ENCODE measurements at regions not wholly inside any gene's neighbourhood (a gene's known extent, or its start where the extent isn't known, plus 50 kb on each side); places are given as distances from the start of the nearest gene placed in this dataset.
"Not testable (repeated sequence)": the region's sequence is repeated elsewhere in the genome, so short reads cannot be mapped to it uniquely, and the experiment has no call there.

DNA sequence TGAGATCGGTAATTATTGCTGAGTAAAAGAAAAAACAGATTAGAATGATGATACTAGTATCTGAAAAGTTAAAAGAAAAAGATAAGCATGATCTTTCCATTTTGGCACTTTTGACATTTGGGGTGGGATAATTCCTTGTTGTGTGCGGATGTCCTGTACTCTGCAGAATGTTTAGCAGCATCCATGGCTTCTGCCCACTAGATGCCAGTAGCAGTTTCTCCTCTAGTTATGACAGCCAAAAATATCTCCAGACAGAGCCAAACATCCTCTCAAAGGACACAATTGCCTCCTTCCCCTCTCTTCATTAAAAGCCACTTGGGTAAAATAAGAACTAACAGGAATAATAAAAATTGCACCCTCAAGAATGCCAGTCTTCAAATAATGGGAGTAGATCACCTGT is 468.8 kb upstream of the GRM7 start:
- DNase-seq, result no peak

DNA sequence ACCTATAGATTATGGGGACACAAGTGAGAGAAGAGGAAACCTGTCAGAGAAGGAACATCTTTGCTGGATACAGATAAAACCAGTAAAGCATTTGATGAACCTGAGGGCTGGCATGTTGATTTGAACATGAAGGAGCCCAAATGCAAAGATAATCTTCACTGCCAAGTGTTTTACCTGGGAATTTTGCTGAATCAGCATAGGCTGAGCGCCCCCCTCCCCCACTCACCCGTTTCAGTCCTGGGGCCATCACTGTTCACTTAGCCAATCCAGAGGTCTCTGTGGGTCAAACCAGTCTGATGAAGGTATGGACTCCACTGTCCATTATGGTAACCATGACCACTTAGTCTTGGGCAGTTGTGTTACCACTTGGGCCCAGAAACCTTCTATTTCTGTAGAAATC is 466.0 kb upstream of the GRM7 start:
- DNase-seq, result no peak

DNA sequence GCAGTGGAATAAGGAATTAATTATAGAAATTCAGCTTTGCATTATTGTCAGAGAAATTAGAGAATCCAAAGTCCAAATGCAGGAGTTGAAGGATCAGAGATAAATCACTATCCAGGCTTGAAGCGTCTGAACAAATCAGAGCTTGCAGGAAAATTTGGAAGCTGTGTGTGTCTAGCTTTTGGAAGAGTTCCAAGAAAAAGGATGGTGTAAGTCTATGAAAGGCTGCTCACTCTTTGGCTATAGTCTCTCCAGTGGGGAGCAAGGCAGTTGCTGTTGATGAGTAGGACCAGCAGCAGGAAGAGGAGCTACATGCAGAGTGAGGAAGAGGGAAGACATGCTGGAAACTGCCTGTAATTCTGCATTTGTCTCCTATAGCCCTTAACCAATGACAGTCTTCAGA is 464.3 kb upstream of the GRM7 start:
- no peak for DNase-seq

DNA sequence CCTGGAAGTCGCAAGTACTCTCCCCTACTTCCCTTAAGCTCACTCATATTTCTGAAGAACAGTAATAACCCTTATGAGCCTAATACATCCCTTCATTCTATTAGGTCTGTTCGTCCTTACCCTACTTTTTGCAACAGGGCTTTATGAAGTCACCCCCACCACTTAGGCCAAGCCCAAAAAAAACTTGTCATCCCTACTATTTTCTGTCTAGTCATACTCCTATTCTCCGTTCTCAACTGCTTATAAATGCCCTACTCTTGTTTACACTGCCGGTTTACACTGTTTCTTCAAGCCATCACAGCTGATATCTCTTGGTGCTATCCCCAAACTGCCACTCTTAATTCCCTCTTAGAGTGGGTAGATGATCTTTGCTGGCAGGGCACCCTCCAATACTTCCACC is 458.2 kb upstream of the GRM7 start:
- DNase-seq, result not testable (repeated sequence)

DNA sequence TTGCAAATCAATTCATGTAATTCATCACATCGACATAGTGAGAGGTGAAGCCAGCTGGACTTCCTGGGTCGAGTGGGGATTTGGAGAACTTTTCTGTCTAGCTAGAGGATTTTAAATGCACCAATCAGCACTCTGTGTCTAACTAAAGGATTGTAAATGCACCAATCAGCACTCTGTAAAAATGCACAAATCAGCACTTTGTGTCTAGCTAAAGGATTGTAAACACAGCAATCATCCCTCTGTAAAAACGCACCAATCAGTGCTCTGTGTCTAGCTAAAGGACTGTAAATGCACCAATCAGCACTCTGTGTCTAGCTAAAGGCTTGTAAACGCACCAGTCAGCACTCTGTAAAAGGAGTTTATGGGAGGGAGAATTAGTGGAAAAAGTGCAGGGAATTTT is 454.0 kb upstream of the GRM7 start:
- not testable (repeated sequence) for DNase-seq

DNA sequence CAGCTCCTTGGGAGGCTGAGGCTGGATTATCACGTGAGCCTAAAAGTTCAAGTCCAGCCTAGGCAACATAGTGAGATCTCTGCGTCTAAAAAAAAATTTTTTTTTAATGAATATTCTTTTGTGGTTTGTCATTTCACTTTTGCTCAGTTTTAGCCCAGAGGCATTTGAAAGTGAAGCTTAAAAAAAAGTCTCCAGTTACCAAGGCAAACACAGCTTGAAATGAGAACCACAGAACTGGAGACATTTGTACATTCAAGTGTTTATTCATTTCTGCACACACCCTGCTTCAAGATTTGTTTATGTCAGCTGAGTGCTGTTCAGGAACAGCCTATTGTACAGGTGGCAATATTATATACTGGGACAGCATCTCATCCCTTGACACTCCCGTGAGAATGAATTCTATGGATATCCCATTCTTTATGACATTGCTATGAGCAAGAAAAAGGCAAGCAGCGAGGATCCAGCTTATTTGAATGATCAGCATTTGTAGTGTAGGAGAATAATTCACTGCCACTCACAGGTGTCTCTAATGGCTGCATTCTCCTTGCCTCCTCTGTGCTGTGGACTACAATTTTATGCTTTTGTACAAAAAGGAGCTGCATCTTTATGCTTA is 444.8 kb upstream of the GRM7 start:
- DNase-seq, result no peak

DNA sequence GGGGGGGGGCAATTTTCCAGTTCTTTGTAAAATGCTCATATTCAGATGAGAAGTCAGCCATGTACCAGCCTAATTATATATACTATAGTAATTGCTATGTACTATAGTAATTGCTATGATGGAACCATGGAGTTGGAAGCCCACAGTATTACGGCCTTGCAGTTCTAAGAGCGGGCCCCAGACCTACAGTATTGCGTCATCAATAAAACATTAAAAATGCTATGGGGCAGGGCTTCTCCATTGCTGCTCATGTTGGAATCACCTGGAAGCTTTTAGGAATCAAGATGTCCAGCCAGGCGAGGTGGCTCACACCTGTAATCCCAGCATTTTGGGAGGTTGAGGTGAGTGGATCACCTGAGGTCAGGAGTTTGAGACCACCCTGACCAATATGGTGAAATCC is 443.7 kb upstream of the GRM7 start:
- DNase-seq, result no peak

DNA sequence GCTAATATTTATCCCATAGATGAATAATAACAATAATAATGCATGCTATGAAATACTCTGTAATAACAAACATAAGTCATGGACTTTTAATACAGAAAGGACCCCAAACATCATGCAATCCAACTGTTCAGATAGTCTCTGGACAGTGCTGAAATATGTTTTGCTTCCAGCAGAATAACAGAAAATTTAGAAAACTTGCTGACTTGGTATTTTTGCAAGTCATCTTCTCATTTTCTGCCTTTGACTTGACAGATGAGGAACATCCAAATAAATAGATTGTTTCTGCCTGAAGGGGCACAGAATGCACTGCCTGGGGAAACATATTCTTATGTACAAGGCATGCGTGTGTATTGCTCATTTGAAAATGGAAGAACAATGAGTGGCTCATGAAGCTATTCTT is 442.4 kb upstream of the GRM7 start:
- DNase-seq, result no peak

DNA sequence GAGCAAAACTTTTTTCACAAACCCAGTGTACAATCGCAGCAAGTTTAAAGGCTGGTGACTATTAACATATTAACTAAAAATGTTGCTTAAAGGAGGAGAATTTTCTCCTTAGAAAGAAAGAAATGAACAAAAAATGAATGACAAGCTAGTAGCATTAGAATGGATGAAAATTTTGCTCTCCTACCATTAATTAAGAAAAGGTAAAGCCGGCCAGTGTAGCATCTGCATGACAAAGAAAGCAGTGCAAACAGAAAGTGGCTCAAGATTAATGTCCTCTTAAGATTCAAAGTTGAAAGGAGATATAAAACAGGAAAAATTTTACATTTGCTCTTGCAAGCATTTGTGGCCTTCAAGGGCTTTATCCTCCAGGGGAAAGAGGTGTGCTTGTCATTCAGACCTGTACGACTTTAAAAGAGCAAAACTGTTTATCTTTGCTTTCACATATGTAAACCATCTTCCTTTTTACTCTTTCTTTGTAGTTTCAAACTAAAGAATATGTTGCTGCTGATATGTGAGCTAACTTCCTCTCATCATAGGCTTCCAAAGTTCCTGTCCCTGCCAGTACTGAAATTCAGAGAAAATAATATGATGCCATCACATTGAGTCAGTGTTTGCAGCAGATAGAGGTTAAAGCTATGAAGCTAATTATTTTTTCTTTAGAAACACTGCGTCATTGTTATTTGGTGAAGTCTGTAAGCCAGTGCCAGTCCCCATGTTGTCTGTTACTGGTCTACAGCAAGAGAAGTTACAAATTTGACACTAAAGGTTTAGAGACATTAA is 439.1 kb upstream of the GRM7 start:
- DNase-seq, result no peak

DNA sequence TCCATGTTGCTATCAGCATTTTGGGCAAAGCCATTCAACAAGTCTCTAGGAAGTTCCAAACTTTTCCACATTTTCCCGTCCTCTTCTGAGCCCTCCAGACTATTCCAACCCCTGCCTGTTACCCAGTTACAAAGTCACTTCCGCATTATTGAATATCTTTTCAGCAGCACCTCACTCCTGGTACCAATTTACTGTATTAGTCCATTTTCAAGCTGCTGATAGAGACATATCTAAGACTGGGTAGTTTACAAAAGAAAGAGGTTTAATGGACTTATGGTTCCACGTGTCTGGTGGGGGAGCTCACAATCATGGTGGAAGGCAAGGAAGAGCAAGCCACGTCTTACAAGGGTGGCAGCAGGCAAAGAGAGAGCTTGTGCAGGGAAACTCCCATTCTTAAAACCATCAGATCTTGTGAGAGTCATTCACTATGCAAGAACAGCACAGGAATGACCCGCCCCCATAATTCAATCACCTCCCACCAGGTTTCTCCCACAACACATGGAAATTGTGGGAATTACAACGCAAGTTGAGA is 435.6 kb upstream of the GRM7 start:
- no peak for DNase-seq

DNA sequence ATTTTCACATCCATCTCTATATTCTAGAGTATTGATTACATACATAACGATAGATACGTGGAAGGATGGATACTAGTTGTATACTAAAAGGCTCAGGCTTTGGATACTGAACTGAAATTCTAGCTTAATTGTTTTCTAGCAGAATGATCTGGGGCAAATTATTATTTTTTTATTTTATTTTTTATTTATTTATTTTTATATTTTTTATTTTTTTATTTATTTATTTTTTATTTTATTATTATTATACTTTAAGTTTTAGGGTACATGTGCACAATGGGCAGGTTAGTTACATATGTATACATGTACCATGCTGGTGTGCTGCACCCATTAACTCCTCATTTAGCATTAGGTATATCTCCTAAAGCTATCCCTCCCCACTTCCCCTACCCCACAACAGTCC is 432.6 kb upstream of the GRM7 start:
- DNase-seq, result not testable (repeated sequence)

DNA sequence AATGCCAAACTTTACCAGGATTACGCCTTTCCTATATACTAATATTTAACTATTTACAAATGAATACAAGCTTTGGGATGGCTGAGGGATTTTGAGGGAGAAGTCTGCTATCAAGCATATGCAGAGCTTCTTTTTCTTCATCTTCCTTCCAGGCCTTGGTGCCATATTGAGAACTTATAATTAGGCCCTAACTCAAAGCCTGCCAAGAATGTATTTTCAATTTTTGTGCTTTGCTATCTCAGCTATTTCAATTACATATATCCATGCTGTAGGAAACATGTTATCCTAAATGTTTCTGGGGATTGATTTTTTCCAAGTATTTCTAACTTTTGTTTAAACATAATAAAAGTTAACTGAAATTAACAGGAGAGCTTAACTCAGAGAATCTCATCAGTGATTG is 425.0 kb upstream of the GRM7 start:
- DNase-seq, result no peak

DNA sequence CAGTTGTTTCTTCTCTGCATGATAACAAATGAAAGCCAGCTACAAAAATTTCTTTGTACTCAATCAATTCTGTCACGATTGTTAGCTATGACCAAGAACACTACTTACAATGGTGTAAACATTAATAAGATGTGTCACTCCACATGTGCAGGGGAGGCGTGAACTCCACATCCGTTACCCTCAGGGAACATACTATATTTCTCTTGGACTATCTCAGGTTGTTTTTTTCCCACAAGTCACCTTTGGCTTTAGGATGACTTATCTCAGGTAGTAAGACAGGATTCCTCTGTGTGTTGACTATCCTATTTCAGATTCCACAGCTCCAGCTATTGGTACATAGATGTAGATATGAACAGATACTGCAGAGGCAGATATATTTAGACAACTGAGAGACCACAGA is 423.3 kb upstream of the GRM7 start:
- DNase-seq, result no peak

DNA sequence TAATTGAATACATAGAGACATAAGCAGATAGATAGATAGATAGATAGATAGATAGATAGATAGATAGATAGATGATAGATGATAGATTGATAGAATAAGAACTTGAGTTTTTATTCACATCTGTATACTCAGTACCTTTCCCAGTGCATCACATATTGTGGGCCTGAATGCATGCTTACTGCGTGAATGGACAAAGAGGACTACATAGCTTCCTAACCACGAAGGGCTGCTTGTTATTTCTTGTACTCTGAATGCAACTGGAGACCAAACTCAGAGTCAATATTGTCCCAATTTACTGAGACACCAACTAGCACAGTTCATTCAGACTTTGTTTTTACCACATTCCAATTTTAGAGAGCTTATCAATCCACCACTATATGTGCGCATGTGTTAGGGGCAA is 422.9 kb upstream of the GRM7 start:
- no peak for DNase-seq

DNA sequence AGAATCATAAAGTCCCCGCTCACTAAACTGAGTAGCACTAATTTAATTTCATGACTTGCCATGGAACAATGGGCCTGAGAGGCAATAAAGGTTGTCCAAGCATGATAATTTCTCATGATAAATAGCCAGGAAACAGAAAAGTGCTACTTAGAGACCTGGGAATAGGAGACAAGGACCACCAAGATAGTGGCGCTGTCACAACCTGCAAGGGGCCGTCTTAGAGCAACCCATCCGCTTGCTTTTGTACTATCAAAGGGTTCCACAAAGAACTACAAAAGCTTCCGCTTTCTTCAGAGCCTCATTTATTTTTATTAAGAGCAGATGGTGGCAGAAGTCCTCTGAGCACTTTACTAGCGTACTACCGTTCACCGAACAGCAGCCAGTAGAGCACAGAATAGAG is 421.7 kb upstream of the GRM7 start:
- no peak for DNase-seq

DNA sequence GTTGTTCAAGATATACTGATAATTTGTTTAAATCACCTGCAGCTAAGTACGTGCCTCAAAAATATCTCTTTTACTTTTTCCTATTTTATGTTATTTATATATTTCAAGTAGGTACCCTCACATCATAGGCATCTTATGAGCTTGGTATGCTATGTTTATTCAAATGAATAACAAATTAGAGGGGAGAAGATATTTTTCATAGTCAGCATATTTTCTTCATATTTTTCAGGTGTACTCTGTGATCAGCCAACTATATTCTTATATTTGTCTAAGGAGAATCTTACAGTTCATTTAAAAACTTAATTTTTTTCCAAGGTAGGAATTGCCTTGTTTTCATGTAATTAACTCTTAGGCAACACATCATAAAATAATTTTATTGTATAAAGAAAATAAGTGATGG is 421.1 kb upstream of the GRM7 start:
- no peak for DNase-seq

DNA sequence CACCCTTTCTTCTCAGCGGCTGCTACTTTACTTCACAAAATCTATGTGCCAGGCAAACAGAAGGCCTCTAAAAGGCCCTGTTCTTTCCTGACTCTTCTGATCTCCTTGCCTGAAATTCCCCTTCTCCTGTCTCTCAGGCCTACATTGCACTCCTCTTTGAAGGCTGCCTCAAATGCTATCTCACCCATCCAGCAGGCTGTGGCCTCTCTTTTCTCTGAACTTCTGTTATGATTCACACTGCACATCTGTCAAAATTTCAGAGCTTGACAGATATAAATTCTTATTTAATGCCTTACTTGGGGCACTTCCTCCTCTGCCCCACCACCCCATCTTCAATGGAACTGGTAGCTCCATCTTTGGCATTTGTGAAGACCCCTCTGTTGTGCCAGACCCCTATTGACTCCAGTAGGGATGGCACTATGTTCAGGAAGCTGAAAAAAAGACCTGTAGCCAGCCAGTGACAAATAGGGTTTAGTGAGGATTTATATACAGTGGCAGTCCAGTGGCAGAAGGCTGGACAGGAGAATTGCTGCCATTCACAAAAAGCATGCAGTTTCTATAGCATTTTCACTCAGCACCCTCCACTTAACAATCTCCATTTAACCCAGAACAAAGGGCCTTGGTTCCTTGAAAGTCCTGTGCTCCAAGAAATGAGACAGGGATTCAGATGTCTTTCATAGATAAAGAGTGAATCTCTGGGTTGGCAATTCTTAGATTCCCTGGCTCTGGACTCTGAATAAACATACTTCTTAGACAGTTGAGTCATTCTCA is 415.8 kb upstream of the GRM7 start:
- DNase-seq, result no peak

DNA sequence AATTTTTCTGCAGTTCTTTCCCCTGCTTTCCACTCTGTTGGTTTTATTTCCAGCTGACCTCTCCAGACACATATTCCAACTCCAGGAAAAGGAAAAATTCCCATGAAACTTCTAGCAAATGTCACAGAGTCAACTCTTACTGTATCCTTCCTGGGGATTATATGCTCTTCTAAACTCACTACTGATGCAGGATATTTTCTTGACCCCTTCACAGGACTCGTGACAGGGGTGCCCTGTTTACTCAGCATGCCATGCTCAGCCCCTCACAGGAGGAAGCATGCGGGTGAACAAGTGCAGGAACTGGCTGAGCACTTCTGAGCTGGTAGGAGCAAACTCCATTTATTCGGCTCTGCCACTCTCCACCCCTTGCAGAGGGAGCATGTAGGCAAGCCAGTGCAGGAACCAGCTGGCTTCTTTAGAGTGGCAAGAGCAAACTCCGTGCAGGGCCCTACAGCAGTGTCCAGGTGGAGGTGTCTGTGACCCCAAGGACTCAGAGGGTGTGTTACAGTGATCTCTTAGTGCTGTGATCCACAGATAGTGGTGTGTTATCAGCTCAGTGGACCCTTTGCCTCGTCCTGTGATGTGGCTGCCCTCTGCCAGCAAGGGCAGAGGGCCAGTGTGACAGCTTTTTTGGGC is 413.6 kb upstream of the GRM7 start:
- no peak for DNase-seq

DNA sequence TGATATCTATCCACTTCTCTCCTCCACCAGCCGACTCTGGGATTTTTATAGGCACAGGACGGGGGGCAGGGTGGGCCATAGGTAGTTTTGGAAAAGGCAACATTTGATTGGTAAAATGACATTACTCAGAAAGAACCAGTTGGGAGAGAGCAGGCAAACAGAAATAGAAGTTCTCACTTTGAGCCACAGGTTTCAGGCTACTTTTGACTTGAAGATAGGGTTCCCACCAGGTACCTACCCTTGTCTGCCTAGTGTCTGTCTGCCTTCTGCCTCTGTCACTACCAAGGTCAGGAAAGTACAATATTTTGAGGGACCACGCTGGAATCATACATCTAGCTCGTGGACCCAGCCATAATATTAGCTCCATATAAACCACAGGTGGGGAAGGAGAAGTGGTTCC is 412.9 kb upstream of the GRM7 start:
- no peak for DNase-seq

DNA sequence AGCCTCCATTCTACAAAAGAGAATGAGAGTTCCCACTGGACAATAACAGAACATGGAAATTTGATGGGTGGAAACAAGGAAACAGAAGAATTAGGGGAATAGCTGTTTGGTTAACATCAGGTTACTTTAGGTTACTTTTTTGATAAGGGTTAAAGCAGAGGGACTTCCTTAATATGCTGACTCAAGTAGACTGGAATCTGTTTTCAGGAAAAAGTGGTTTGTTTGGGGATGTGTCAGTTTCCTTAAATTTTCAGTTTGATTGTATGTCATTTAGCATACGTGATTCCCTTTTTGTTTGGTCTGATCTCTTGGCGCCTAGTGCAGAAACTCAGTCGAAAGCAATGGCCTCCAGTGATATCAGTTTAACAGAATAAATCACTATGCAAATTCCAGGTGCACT is 411.8 kb upstream of the GRM7 start:
- no peak for DNase-seq

DNA sequence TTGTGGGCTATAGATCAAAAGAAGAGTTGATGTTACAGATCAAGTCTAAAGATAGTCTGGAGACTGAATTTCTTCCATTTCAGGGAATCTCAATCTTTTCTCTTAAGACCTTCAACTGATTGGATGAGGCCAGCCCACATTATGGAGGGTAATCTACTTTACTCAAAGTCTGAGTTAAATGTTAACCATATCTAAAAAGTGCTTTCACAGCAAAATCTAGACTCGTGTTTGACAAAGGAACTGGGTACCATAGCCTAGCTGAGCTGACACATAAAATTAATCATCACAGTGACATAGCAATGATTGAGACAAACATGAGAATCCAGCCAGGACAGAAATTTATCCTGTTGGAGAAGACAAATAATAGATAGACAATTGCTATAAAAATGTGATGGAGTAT is 407.9 kb upstream of the GRM7 start:
- DNase-seq, result no peak

DNA sequence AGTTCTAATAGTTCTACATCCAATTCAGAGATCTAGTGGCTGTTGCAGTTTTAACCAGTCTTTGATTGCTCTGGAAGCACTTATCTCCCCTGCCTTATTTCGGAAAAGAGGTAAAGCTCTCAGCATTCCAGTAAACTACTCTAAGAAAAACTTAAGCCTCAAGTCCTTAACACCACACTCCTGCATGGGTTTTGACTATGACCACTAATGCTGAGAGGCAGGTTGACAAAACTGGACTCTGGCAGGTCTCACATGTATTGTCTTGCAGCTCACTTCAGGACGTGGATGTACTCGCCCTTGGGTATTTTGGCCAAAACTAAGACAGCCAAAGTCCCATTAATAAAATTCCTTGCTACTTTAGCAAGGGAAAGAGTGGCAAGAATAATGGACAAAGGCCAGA is 405.9 kb upstream of the GRM7 start:
- no peak for DNase-seq

DNA sequence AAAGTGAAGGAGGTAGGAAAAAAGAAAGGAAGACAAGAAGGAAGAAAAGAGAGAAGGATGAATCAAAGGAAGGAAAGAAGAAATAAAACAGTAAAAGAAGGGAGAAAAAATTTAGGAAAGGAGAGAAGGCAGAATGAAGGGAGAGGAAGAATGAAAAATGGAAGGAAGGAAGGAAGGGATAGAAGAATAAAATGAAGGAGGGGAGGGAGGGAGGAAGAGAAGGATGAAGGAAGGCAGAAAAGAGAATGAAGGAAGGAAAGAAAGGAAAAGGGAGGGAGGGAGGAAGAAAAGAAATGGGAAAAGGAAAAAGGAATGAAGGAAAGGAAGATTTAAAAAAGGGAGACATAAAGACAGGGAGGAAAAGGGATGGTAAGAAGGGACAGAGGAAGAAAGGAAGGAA is 393.7 kb upstream of the GRM7 start:
- no peak for DNase-seq

DNA sequence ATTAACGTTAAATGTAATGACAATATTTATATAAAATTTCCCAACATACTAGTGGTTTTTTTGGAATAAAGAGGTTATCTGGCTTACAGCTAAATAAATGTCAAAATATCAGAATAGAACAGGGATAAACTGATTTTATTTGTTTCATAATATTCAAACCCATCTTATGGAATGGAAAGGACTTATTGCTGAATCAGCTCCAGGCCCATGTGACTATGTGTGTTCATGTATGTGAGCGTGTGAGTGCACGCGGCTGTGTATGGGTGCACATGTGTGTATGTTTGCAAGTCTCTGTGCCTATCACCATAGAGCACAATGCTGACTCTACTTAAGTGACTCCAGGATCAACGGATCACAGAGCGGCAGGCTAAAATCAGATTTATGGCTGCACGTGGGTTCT is 392.3 kb upstream of the GRM7 start:
- no peak for DNase-seq
